GM23338 (cell line): ENCODE measurements at regions not wholly inside any gene's neighbourhood (a gene's known extent, or its start where the extent isn't known, plus 50 kb on each side); places are given as distances from the start of the nearest gene placed in this dataset.

Experiments used
- CREB1 ChIP-seq: fragments of 250-450 bp; sonication (Bioruptor Pico); IDR thresholded peaks from 2 replicates; pipeline ENCODE4 v1.5.0; 2020; ENCODE audit warnings: low read depth, mild to moderate bottlenecking, moderate library complexity
- CTCF ChIP-seq, 2 experiments: fragments of 200-600 bp in 1 of 2; sonication (generic) in 1 of 2; conservative IDR thresholded peaks; 2 replicates each; pipeline versions ENCODE4 v1.5.1 to v1.6.1; 2016 to 2017; ENCODE audit warnings: antibody characterized with exemption in 2 of 2, low read depth in 2 of 2, mild to moderate bottlenecking in 2 of 2, moderate library complexity in 1 of 2
- EZH2 ChIP-seq: fragments of 200-600 bp; sonication (generic); IDR thresholded peaks from one replicate; pipeline ENCODE4 v1.8.0; 2017; ENCODE audit warnings: antibody characterized with exemption, mild to moderate bottlenecking, low read depth; ENCODE audit not compliant: unreplicated experiment
- EZH2phosphoT487 ChIP-seq: fragments of 200-600 bp; sonication (generic); IDR thresholded peaks from one replicate; pipeline ENCODE4 v1.8.1; 2018; ENCODE audit warnings: antibody characterized with exemption; ENCODE audit not compliant: unreplicated experiment
- JUNB ChIP-seq: IDR thresholded peaks from one replicate; pipeline ENCODE4 v1.6.1; 2016; ENCODE audit warnings: antibody characterized with exemption; ENCODE audit not compliant: unreplicated experiment
- REST ChIP-seq: IDR thresholded peaks from one replicate; pipeline ENCODE4 v1.6.1; 2018; ENCODE audit warnings: antibody characterized with exemption; ENCODE audit not compliant: unreplicated experiment
- ZNF331 ChIP-seq: fragments of 250-450 bp; sonication (Bioruptor Pico); IDR thresholded peaks from 2 replicates; pipeline ENCODE4 v1.5.0; 2020; ENCODE audit warnings: low read depth, mild to moderate bottlenecking, moderate library complexity

GRCh38 chr16:87196661-87197060, 120.5 kb downstream of the C16orf95 start:
- TF ChIP-seq CTCF (conservative IDR thresholded peaks at IDR 0.05; ENCODE audit: low read depth in 2 of 2) (no peak), JUNB (no peak), EZH2phosphoT487 (no peak), ZNF331 (no peak), CREB1 (no peak), EZH2 (no peak), REST (no peak)
